HG02798 (cell line): ENCODE measurements at regions not wholly inside any gene's neighbourhood (a gene's known extent, or its start where the extent isn't known, plus 50 kb on each side); places are given as distances from the start of the nearest gene placed in this dataset.
"Not testable (repeated sequence)": the region's sequence is repeated elsewhere in the genome, so short reads cannot be mapped to it uniquely, and the experiment has no call there.

ENCODE experiments used
- ATAC-seq: cut with Tn5 transposase; IDR thresholded peaks from one replicate; pipeline ENCODE4 v1.9.1; 2021; ENCODE audit warnings: mild to moderate bottlenecking; ENCODE audit not compliant: unreplicated experiment, poor library complexity

DNA sequence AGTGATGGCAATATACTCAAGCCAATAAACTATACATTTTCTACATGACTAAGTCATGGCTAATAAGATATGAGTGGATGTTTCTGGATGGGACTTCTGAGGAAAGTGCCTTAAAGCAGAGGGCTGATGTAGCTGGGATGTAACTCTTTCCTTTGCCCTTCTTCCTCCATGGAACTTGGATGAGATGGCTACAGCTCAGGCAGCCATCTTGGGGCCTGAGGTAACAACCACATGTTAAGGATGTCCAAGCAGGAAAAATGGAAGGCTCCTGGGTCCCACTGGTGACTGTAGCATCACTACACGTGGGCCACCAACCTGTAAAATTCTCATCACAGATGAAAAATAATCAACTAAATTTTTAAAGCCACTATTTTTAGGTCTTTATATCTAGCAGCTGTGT, 54.4 kb upstream of the GRIP1 start:
- ATAC-seq, result no peak

DNA sequence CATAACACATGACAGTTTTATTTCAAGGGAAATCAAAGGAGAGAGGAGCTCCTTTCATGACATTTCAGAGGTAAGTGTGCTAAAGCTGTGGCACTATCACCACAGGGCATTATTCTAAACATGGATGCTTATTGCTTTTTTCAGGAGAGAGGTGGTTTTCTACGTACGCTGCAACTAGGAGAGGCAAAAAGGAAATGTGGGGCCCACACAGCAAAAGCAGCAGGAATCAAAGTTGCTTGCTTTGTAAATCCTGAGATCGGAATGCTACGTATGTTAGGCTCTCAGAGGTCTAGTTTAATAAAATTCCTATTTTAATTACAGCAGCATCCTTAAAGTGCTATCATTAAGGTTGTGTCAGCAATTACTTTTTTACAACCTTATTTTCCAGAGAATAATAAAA, 55.0 kb upstream of the GRIP1 start:
- ATAC-seq, result no peak

DNA sequence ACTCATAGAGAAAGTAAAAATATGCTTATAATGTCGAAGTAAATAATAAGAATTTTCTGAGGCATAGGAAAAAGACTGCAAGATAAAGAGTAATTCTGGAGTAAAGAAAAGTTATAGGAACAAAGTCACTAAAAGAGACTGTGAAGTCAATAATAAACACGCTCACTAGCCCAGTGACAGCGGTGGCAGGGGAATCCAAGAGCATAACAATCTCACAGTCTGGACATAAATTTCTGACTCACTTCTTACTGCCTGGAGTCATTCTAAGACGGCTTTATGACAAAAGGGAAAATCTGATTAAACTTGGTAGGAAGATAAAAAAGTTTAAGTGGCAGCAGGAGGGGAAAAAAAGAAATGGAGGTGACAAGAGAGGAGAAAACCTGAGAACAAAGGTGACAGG, 56.4 kb upstream of the GRIP1 start:
- no peak for ATAC-seq

DNA sequence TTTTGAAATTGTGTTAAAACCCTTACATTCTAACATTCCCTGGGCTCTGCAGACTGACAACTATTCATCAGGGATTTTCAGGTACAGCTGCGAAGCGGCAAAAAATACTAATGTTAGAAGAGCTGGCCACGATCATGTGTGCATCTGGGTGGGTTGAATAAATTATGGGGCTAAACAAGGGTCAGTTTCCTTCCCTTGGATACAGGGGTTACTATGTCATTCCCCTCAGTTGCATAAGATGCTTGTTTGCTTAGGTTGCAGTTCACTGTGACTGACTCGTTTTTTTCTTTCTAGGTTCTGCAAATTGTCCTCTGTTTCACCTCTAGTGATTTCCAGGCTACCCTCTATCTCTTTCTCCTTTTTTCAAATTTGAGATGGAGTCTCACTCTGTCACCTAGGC, 58.1 kb upstream of the GRIP1 start:
- ATAC-seq, result no peak

DNA sequence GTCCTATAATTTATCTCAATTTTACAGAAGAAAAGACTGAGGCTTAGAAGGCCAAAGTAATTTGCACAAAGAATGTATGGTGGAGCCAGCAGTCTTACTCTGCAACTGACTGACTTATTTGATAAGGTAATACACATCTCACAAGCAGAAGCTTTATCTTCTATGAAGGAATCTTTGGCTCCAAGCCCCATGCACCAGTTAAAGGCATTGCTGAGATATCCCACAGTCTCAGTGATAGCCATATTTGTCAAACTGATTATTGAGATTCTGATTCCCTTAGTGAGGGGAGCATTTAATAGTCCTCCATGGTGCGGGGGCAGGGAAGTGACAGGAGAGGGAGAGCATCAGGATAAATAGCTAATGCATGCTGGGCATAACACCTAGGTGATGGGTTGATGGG, 60.4 kb upstream of the GRIP1 start:
- ATAC-seq, result no peak

DNA sequence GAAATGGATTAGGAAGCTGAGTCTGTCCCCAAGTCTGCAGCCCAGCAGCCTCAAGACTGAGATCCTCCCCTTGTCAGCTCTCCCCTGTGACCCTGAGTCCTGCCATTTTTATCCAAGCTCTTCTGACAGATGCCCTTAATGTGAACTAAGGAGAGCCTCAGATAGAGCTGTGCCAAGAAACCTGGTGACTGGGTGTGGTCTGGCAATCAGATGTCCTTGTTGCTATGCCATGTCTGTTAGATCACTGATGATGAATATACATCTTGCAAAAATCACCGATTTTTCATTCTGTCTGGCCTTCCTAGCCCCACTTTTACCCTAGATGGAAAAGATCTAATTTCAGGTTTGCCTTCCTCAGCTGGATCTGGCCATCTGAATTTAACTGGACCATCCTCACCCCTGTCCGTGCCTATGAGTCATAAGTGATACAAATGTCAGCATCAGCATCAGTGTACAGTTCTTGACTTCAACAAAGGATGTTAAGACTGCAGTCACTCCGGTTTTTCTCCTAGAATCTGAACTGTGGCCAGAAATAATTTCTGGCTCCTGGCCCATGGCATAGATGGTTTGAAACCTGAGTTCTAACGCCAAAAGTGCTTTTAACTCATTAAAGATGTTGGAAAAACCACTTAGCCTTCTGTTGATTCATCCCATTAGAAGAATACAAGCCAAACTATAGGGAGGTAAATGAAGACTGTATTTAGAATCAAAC, 61.2 kb upstream of the GRIP1 start:
- ATAC-seq, result no peak

DNA sequence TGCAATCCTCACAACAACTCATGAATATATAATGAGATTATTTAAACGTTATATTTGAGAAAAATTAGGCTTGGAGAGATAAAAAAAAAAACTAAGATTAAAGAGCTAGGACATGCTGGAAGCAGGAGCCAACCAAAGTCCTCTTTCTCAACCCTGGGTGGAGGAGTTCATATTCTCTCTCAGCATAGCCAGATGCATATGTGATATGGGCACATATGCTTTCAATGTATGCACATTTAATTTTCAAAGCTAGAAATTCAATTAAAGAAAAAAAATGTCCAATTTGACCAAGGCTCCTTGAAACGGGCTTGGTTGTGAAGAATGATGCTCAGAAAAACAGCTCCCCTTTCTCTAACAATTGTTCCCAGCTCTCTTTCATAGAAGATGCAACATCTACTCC, 61.9 kb upstream of the GRIP1 start:
- no peak for ATAC-seq

DNA sequence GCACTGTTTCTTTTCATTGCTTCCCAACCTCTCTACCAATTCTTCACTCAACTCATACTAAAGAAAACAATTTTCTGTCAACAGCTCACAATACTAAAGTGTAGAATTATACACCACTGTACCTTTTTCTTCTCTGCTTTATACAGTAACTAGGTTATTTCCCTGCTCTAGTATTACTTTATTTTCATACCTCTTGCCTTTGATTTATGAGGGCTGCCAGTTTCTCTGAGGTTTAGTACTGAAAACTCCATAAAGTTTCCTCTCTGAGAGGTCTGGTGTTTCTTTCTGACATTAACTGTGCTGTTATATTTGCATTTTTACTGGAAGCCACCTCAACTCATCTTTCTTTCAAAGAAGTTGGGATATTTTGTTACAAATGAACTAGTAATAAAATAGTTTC, 63.0 kb upstream of the GRIP1 start:
- ATAC-seq, result no peak

DNA sequence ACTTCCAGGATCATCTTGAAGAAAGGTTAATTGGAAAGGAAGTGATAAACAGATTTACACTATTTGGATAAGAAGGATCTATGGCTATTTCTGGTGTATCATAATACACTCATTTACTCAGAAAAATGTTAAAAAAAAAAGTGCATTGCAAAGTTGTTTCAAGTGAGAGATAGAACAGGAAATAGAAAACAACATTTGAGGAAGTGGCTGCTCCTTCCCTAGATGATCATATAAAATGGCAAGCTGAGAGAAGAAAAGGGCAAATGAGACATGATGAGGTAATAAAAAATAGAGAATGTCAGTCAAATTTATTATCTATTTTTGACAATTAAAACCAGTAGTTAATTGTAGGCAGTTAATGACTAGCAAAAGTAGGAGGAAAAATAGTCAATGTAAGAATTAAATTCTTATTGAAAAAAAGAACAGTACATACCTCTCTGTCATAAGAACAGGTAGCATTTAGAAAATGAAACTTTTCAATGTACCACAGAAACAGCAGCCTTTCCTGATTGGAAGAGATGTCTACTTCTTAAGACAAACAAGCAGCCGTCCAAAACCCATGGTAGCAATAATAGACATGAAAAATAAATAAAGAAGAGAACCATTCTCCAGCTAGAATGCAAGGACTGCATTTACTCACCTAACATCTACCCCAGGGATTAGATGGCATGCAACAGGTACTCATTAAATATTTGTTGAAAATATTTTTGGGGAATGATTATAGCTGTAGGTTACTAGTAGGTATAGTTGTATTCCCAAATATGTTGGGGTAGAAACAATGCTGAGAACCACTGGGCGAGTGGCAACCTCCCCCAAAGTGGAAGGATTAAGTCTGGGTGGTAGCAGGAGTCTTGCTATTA, 63.9 kb upstream of the GRIP1 start:
- ATAC-seq, result no peak

DNA sequence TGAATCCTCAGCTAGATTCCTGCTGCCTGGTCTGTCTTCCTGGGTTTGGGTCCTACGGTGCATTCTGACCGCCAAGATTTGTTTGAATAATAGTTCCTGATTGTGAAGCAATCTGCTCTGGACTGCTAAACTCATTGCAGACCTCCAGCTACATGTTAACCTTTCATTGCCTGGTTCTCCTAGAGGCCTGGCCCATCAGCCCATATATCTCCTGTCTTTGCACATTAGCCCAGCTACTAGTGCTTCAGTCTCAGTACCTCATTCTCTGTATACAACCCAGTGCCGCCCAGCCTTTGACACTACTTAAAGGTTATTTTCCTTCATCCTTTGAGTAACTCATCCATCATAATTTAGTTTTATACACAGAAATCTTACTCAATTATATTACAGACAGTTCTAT, 65.6 kb upstream of the GRIP1 start:
- ATAC-seq, result no peak

DNA sequence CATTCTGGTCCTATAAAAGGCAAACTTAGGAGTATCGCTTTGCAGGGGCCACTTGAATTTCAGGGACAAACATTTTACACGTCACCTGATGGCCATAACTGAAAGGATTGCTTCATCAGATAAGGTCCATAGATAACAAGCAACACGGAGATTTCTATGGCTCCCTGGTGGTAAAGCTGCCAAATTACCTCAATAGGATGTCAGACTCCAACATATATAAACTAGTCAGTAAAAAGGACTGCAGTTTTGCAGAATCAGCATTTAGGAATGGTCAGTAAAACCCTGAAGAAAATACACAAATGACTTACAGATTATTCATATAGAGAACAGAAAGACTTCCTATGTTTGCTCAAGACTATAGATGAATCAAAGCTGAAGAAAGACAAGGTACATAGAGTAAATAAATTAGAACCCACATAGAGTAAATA, 66.1 kb upstream of the GRIP1 start:
- ATAC-seq, result no peak

DNA sequence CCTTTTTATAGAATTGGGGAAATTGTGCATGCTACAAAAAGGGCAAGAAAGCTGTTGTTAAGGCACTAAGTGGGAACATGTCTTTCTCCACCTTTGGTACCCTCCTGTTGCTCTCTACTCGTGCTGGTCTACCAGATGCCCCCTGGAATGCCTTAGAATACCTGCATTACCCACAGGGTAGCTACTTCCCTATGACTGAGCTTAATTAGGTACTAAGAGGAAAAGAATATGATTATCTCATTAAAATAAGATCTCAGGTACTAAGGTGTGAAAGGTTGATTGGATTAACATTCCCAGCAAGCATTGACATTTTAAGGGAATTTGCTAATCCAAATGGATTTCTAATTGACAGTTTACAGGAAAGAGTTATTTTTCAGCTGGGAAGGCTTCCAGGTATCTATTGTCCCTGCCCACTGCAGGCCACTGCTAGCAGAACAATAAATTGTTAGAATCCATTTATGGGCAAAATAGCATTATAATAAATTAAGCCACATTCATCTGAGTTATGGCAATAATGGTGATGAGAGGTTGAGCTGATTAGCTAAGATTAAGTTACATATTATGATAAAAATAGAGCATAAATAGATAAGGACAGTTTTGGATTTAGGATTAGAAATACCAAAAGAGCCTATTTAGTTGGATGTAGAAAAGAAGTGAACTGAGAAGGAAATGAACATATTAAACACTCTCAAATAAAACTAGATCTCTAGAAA, 67.8 kb upstream of the GRIP1 start:
- ATAC-seq, result no peak

DNA sequence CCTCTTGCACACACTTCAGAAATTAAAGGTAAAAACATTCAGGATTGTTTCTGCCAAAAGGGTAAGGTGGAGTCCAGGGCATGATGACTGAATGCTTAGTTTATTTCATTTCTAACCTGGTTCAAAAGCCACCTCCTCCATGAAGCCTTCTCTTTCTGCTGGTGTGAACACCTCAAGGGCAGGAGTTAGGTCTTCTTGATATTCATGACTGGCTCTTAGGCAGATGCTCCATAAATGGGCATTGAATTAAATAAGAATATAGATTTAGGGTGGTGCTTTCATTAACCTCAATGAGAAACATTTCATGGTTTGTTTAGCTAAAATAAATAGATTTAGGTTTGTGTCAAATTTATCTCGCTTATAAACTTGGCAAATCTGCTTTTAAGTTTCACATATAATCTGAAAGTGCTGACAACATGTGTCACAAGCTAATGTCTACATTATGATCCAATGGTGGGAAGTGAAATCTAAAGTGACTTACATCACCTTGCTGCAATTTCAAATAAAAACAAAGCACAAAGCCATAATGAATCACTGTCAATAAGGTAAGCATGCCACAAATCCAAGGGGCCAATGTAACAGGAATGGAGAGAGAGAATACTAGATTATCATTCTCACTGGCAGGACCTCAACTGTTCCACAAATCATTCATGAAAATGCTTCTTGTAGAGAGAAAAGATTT, 72.7 kb upstream of the GRIP1 start:
- ATAC-seq, result no peak

DNA sequence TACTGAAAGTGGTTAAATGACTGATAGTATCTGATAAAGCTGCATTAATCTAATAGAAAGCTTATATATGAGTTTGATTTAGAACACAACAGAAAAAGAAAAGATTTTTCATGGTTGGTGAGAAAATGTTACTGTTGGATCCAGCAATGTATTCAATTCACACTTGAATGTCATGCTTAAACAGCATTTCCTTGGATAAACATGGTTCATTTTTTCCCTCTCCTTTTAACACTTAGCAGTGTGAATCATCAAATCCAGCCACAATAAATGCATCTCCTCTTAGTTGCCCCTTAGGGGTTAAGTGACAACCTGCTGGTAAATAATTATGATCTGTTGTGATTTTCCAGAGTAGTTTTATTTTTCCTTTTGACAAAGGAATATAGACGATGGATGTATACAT, 74.9 kb upstream of the GRIP1 start:
- ATAC-seq, result no peak

DNA sequence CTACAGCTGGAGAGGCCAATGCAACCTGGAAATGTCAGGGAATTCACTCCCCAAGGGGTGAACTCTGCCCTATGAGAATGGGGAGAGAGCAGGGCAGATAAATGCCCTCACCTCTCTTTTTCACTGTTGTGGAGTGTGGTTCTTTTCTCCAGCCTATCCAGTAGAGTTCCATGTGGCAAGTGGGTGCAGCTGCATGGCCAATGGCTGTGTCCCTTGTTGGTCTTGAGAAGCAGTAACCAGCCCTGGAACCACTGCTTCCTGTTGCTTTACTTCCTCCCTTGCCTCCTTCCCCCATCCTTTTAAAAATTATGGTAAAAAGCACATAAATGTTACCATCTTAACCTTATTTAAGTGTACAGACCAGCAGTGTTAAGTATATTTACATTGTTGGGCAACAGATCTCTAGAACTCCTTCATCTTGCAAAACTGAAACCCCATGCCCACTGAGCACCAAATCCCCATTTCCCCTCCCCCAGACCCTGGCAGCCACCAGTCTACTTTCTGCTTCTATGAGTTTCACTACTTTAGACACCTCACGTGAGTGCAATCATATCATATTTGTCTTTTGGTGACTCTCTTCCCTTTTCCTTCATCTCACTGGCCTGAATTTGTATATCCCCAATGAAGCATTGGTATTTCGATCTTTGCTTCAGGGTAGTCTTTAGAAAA, 77.0 kb upstream of the GRIP1 start:
- no peak for ATAC-seq

DNA sequence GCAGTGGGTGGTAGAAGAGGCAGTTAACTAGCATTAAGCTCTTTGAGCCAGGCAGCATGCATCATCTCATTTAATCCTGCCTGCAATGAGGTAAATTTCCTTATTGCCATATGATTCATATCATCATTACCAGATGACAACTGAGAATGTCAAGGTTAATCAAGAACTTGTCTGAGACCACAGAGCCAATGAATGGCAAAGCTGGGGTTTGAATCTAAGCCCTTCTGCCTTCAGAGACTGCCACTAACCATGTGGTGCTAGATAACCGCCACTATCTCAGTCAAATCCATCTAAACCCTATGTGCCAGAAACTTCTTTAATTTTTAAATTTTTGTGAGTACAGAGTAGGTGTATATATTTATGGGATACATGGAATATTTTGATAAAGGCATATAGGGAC, 77.8 kb upstream of the GRIP1 start:
- ATAC-seq, result no peak

DNA sequence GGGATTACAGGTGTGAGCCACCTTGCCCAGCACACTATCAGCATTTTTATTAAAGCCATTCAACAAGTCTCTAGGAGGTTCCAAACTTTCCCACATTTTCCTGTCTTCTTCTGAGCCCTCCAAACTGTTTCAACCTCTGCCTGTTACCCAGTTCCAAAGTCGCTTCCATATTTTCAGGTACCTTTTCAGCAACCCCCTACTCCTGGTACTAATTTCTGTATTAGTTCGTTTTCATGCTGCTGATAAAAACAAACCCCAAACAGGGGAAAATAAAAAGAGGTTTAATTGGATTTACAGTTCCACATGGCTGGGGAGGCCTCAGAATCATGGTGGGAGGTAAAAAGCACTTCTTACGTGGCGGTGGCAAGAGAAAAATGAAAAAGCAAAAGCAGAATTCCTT, 81.2 kb upstream of the GRIP1 start:
- not testable (repeated sequence) for ATAC-seq

DNA sequence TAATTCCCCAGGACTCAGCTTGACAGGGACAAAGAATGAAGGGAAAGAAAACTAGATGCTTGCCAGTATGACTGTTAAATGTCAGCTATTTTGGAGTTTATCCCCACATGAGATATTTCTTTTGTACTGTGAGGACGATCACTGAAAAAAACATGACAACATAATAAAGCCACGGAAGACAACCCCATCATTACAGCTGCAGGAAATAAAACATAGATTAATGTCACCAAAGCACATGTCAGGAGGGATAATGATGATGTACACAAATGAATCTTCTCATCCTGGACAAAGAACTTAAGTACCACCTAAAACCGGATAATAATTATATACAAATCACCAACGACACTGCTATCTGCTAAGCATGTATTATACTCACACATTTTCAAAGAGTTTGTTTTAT, 84.6 kb upstream of the GRIP1 start:
- ATAC-seq, result no peak

DNA sequence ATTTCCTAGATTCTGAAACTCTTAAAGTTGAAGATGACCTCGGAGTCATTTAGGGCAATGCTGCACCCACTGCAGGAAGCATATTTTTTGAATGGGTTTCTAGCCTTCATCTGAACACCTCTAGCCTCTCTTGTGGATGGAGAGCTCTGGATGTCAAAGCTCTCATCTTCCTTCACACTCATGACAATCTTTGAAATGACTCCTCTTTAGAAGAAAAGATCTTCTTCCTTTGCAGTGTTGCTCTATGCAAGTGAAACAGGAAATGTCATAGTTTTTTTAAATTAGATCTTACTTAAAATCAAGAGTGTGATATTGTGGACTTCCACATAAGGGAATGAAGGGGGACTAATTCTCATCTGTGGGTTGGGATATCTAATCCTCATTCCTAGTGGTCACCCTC, 86.3 kb upstream of the GRIP1 start:
- no peak for ATAC-seq

DNA sequence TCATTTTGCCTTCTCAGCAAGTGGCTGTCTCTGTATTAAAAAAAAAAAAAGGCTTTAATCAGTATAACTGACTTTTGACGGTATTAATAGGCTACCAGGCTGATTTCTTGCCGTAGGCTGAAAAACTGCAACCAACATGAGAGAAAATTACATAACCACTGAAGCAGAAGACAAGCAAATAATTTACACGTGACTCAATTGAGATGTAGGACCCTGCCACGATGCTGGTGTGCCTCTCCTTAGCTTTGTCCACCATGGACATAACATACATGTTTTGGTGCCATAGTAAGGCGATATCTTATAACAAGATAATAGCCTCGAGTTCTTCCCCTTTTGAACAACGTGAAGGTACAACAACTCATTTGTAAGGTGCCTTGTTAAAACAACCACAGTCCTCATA, 88.7 kb upstream of the GRIP1 start:
- ATAC-seq, result no peak
